HL-60 (cell line): ENCODE measurements at regions not wholly inside any gene's neighbourhood (a gene's known extent, or its start where the extent isn't known, plus 50 kb on each side); places are given as distances from the start of the nearest gene placed in this dataset.

ENCODE experiments used
- GABPA ChIP-seq: IDR thresholded peaks from 2 replicates; pipeline ENCODE4 v1.6.1; 2012; ENCODE audit warnings: low read depth
- POLR2AphosphoS5 ChIP-seq: IDR thresholded peaks from 2 replicates; pipeline ENCODE4 v1.6.1; 2012; ENCODE audit warnings: low read depth
- REST ChIP-seq: IDR thresholded peaks from 2 replicates; pipeline ENCODE4 v1.6.1; 2012; ENCODE audit warnings: low read depth; ENCODE audit not compliant: insufficient replicate concordance
- SPI1 ChIP-seq: IDR thresholded peaks from 2 replicates; pipeline ENCODE4 v1.6.1; 2012; ENCODE audit warnings: low read depth, mild to moderate bottlenecking, borderline replicate concordance
- TF ChIP-seq, protein P1 (sequence below): IDR thresholded peaks from one replicate; pipeline ENCODE4 v1.5.1; 2011; ENCODE audit warnings: low read length, control low read depth, inconsistent platforms; ENCODE audit not compliant: insufficient read depth

DNA sequence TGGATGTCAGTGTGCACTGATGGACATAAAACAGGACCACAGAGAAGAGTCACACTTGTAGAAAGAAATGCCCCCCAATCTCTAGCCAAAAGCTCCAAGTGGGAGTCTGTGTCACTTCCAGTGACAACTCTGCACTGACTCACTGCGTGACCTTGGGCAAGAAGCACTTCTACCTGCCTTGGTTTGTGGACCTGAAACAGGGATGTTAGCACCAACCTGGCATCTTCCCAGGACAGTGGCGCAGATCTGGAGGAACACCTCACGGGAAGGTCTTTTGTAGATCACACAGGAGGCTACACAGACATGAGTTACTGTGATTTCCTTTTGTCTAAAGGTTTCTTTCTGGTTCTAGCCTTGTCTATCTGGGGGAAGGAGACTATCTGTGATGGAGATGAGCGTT lies 80.5 kb upstream of the DHRSX start:
- TF ChIP-seq POLR2AphosphoS5 (no peak), REST (no peak), GABPA (no peak), SPI1 (no peak)
- TF ChIP-seq, protein P1, sequence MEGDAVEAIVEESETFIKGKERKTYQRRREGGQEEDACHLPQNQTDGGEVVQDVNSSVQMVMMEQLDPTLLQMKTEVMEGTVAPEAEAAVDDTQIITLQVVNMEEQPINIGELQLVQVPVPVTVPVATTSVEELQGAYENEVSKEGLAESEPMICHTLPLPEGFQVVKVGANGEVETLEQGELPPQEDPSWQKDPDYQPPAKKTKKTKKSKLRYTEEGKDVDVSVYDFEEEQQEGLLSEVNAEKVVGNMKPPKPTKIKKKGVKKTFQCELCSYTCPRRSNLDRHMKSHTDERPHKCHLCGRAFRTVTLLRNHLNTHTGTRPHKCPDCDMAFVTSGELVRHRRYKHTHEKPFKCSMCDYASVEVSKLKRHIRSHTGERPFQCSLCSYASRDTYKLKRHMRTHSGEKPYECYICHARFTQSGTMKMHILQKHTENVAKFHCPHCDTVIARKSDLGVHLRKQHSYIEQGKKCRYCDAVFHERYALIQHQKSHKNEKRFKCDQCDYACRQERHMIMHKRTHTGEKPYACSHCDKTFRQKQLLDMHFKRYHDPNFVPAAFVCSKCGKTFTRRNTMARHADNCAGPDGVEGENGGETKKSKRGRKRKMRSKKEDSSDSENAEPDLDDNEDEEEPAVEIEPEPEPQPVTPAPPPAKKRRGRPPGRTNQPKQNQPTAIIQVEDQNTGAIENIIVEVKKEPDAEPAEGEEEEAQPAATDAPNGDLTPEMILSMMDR = no peak
